OCI-LY3 (cell line): ENCODE measurements at regions not wholly inside any gene's neighbourhood (a gene's known extent, or its start where the extent isn't known, plus 50 kb on each side); places are given as distances from the start of the nearest gene placed in this dataset.

ENCODE experiments used
- H2AFZ ChIP-seq: fragments of 200-600, 300-600 bp; shearing (Covaris generic); 2 replicates; pipeline ENCODE4 v1.6.0; 2014; ENCODE audit warnings: antibody characterized with exemption, low read depth, low read length
- H3K27ac ChIP-seq: fragments of 200-600, 300-600 bp; sonication (generic); 2 replicates; pipeline ENCODE4 v1.5.1; 2014; ENCODE audit warnings: mild to moderate bottlenecking, low read length, moderate library complexity, mixed read lengths
- H3K27me3 ChIP-seq: fragments of 200-600, 300-600 bp; sonication (generic); 2 replicates; pipeline ENCODE4 v1.6.1; 2014; ENCODE audit warnings: low read depth, low read length, mixed read lengths
- H3K36me3 ChIP-seq: fragments of 200-600, 300-600 bp; sonication (generic); replicated peaks from 2 replicates; pipeline ENCODE3; 2014; ENCODE audit warnings: low read depth, low read length, mixed read lengths
- H3K4me1 ChIP-seq: fragments of 300-600, 200-600 bp; sonication (generic); 2 replicates; pipeline ENCODE4 v1.6.1; 2014; ENCODE audit warnings: low read length, mixed read lengths
- H3K4me2 ChIP-seq: fragments of 200-600, 300-600 bp; sonication (generic); 2 replicates; pipeline ENCODE4 v1.6.1; 2014; ENCODE audit warnings: low read length, mixed read lengths
- H3K4me3 ChIP-seq: fragments of 300-600, 200-600 bp; sonication (generic); 2 replicates; pipeline ENCODE4 v1.5.1; 2014; ENCODE audit warnings: antibody characterized with exemption, mild to moderate bottlenecking, low read length, moderate library complexity
- H3K79me2 ChIP-seq: fragments of 300-600, 200-600 bp; shearing (Covaris generic); 2 replicates; pipeline ENCODE4 v1.6.1; 2014; ENCODE audit warnings: mild to moderate bottlenecking, low read length, mixed read lengths
- H3K9ac ChIP-seq: fragments of 300-600, 200-600 bp; shearing (Covaris generic); 2 replicates; pipeline ENCODE4 v1.6.0; 2014; ENCODE audit warnings: mild to moderate bottlenecking, low read length, moderate library complexity
- H3K9me3 ChIP-seq: fragments of 200-600, 300-600 bp; shearing (Covaris generic); 2 replicates; pipeline ENCODE4 v1.6.1; 2014; ENCODE audit warnings: low read length, mixed read lengths; ENCODE audit not compliant: insufficient read depth
- H4K20me1 ChIP-seq: fragments of 200-600, 300-600 bp; sonication (generic); 2 replicates; pipeline ENCODE4 v1.6.1; 2016; ENCODE audit warnings: low read length, mixed read lengths; ENCODE audit not compliant: insufficient read depth
- CTCF ChIP-seq: fragments of 200-600, 300-600 bp; sonication (generic); IDR thresholded peaks from 2 replicates; pipeline ENCODE4 v1.5.1; 2014; ENCODE audit warnings: antibody characterized with exemption, low read length, low read depth
- EZH2phosphoT487 ChIP-seq: fragments of 200-600 bp; shearing (Covaris generic); IDR thresholded peaks from 2 replicates; pipeline ENCODE4 v1.6.1; 2018; ENCODE audit warnings: antibody characterized with exemption, mixed run types, low read depth

GRCh38 chr10:94172332-94172731 is 178.6 kb downstream of the PLCE1 start:
- Histone ChIP-seq H3K27ac (no peak overlapping the region), H3K36me3 (no peaks in the 10 kb centered on the region), H3K9ac (no peak overlapping the region), H3K4me3 (no peak overlapping the region), H3K9me3 (no peaks in the 10 kb centered on the region), H2AFZ (no peak overlapping the region), H3K79me2 (no peaks in the 10 kb centered on the region), H3K4me2 (no peak overlapping the region), H3K27me3 (peaks cover 3% of the 10 kb centered on the region; the same call in 1 of the 2 replicates), H3K4me1 (no peaks in the 10 kb centered on the region), H4K20me1 (no peaks in the 10 kb centered on the region)
- TF ChIP-seq CTCF = no peak
- TF ChIP-seq EZH2phosphoT487 = no peak

GRCh38 chr10:94173594-94173993 is 179.9 kb downstream of the PLCE1 start:
- H3K4me3 ChIP-seq = no peak overlapping the region
- no peaks in the 10 kb centered on the region for H3K36me3 ChIP-seq
- TF ChIP-seq EZH2phosphoT487 = no peak
- TF ChIP-seq CTCF = no peak
- no peak overlapping the region for H3K27ac ChIP-seq
- H3K4me1 ChIP-seq = no peaks in the 10 kb centered on the region
- H3K79me2 ChIP-seq = no peaks in the 10 kb centered on the region
- H3K9me3 ChIP-seq = no peaks in the 10 kb centered on the region
- peaks cover 3% of the 10 kb centered on the region; the same call in 1 of the 2 replicates for H3K27me3 ChIP-seq
- H2AFZ ChIP-seq = no peak overlapping the region
- H3K4me2 ChIP-seq = no peak overlapping the region
- H3K9ac ChIP-seq = no peak overlapping the region
- H4K20me1 ChIP-seq = no peaks in the 10 kb centered on the region

DNA sequence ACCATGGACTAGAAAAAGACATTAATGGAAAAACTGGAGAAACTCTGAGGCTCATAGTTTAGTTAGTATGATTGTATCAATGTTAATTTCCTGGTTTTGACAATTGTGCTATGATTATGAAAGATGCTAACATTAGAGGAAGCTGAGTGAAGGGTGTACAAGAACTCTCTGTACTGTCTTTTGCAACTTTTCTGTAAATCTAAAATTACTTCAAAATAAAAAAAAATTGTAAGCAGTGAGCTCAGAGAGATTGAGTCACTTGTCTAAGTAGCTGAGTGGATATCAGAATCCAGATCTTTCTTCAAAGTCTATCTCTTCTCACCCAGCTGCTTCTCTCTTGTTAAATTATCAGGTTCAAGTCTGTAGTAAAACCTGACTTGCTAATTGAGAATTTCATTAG is 181.1 kb downstream of the PLCE1 start:
- TF ChIP-seq CTCF = no peak
- TF ChIP-seq EZH2phosphoT487 = no peak
- H3K27ac ChIP-seq = no peak overlapping the region
- H4K20me1 ChIP-seq = no peaks in the 10 kb centered on the region
- H3K79me2 ChIP-seq = no peaks in the 10 kb centered on the region
- H3K4me2 ChIP-seq = no peak overlapping the region
- peaks cover 3% of the 10 kb centered on the region; the same call in 1 of the 2 replicates for H3K27me3 ChIP-seq
- no peak overlapping the region for H3K9ac ChIP-seq
- H3K36me3 ChIP-seq = no peaks in the 10 kb centered on the region
- no peaks in the 10 kb centered on the region for H3K4me1 ChIP-seq
- H2AFZ ChIP-seq = no peak overlapping the region
- H3K9me3 ChIP-seq = no peaks in the 10 kb centered on the region
- H3K4me3 ChIP-seq = no peak overlapping the region

- Histone ChIP-seq H3K4me3 (no peak overlapping the region), H3K4me2 (no peak overlapping the region), H2AFZ (no peak overlapping the region), H3K4me1 (peaks cover 5% of the 10 kb centered on the region), H3K27me3 (peaks cover 3% of the 10 kb centered on the region; the same call in 1 of the 2 replicates), H3K79me2 (no peaks in the 10 kb centered on the region), H4K20me1 (no peaks in the 10 kb centered on the region), H3K9ac (no peak overlapping the region), H3K9me3 (no peaks in the 10 kb centered on the region), H3K27ac (no peak overlapping the region), H3K36me3 (no peaks in the 10 kb centered on the region)
- no peak for TF ChIP-seq CTCF
- TF ChIP-seq EZH2phosphoT487 = no peak
Observed at GRCh38 chr10:94178475-94179253, 184.1 kb downstream of the NOC3L start.
